HG03139 (cell line): ENCODE measurements at regions not wholly inside any gene's neighbourhood (a gene's known extent, or its start where the extent isn't known, plus 50 kb on each side); places are given as distances from the start of the nearest gene placed in this dataset.
"Not testable (repeated sequence)": the region's sequence is repeated elsewhere in the genome, so short reads cannot be mapped to it uniquely, and the experiment has no call there.

Experiments used
- ATAC-seq: cut with Tn5 transposase; IDR thresholded peaks from one replicate; pipeline ENCODE4 v1.9.1; 2021; ENCODE audit not compliant: unreplicated experiment

GRCh38 chr16:87114832-87115231 lies 202.4 kb downstream of the C16orf95 start:
- ATAC-seq: no peak

DNA sequence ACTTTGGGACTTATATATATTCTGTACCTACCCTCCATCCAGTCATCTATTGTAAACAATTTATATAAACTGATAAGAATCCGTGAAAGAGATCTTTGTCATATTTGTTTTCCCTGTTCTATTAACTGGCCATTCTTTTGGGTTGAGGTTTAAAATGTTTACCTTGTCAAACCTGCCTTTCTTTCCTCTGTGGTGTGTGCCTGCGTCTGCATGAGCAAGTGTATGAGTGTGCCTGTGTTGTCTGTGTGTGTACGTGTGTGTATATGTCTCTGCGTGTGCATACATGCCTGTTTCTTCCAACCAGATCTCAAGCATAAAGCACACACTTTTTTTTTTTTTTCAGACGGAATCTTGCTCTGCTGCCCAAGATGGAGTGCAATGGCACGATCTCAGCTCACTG lies 201.5 kb downstream of the C16orf95 start:
- no peak for ATAC-seq

DNA sequence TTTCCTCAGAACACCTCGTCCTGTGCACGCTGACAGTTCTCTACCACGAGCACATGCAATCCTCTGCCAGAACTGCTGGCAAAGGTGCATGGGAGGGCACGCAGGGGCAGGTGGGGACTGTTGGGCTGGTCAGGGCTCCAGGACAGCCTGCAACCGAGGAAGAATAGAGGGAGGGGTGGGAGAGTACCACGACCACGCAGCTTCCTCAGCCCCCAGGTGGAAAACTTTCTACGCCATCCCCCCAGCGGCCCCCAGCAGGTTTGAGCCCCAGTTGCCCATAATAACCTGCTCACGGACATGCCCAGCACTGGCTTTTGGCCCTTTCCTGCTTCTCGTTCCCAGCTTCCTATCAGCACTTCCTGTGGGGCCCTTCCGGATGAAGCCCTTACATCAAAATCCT lies 199.3 kb downstream of the C16orf95 start:
- no peak for ATAC-seq

DNA sequence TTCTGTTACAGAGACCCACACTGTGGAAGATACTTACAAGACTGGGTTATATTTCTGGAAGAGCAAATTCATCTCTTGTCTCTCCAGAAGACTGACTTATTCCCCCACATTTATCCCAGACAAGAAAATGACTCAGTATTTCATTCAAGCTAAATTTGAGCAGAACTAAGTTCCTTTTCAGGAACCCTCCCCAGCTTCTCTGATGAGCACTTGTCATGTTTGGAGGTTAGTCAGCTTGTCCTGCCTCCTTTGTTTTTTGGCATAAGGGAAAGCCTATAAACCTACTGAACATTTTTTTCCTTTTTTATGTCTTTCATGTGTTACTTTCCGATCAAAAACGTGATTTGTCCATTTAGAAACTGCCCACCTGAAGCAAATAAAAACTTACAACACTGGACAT lies 198.0 kb downstream of the C16orf95 start:
- ATAC-seq: no peak

DNA sequence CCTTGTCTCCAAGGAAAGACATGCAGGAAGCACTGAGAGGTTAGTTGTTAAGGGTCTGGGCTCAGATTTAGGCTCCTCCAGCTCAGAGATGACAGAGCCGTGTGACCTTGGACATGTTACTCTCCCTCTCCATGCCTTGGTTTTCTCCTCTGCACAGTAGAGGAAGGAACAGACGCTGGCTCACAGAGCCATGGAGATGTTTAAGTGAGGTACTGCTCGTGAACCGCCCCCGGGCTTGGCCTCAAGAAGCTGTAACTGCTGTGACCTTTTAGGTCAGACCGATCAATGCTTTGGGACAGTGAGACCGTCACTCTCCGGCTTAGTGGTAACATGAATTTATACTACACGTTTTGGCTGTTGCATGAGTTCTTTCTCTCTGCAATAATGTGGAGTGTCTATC lies 197.4 kb downstream of the C16orf95 start:
- no peak for ATAC-seq

- ATAC-seq: no peak
Measured at GRCh38 chr16:87121816-87122215, 195.4 kb downstream of the C16orf95 start.

DNA sequence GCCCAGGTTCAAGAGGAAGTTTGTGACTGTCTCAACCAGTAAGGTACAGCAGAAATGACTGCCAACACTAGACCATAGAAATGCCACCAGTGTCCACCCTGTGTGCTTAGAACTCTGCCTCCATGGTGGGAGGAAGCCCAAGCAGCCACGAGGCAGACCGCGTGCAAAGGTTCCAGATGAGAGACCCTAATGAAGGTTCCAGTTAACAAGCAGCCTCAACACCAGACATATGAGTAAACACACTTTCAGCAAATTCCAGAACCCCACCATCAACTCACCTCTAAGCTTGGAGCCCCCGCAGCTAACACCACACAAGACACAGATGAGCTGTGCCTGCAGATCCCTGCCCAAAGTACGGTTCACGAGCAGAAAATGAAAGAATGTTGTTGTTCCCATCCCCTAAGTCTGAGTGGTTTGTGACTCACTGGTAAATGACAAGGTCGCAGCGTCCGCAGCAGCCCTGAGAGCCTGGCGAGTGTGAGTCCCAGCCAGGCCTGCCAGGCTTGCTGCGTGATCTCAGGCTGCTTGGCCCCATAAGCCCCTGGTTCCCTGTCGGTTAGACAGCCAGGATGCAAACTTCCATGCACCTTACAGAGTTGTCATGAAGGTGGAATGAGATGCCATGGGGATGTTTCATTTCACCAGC lies 193.7 kb downstream of the C16orf95 start:
- no peak for ATAC-seq

- not testable (repeated sequence) for ATAC-seq
Measured at GRCh38 chr16:87124405-87124804, 192.8 kb downstream of the C16orf95 start.

DNA sequence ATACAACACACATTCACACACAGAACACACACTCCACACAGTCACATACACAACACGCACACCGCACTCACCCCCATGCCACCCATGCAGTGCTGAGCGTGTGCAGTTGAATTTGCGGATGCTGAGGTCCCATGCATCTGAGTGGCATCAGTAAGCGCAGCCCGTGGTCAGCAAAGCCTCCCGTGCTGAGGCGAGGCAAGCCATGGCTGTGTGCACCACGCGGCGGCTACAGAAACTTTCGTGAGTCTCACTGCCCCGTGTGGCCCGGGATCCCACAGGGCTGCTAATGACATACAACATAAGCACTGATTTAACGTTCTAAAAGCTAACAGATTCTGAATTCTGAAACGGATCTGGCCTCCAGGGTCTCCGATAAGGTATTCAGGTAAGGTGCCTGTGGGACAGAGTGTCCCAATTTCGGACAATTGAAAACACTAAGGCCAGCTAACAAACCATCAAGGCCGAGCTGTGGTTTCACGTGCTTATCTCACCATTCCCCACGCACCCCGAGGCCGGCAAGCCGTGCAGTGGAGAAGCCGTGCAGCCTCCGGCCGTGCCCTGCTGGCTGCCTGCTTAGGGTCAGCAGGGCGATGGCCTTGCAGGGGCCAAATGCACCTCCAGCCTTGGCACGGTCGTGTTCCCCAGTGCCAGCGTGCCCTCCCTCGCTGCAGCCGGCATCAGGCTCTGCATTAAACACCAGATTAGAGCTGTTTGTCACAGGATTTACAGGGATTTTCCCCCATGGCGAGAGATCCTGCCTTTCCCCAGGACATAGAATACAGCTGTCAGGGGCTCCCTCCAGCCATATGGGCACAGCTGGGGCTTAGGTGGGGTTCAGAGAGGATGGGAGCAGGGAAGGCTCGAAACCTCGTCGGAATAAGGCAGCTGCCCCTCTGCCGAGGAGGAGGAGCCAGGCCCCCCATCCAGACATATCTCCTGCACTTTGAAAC lies 191.7 kb downstream of the C16orf95 start:
- no peak for ATAC-seq

GRCh38 chr16:87126403-87127025 lies 190.7 kb downstream of the C16orf95 start:
- no peak for ATAC-seq

GRCh38 chr16:87127061-87127765 lies 190.0 kb downstream of the C16orf95 start:
- no peak for ATAC-seq

- ATAC-seq: no peak
Measured at GRCh38 chr16:87127766-87128147, 189.4 kb downstream of the C16orf95 start.

- ATAC-seq: no peak
Measured at GRCh38 chr16:87129771-87130170, 187.4 kb downstream of the C16orf95 start.

DNA sequence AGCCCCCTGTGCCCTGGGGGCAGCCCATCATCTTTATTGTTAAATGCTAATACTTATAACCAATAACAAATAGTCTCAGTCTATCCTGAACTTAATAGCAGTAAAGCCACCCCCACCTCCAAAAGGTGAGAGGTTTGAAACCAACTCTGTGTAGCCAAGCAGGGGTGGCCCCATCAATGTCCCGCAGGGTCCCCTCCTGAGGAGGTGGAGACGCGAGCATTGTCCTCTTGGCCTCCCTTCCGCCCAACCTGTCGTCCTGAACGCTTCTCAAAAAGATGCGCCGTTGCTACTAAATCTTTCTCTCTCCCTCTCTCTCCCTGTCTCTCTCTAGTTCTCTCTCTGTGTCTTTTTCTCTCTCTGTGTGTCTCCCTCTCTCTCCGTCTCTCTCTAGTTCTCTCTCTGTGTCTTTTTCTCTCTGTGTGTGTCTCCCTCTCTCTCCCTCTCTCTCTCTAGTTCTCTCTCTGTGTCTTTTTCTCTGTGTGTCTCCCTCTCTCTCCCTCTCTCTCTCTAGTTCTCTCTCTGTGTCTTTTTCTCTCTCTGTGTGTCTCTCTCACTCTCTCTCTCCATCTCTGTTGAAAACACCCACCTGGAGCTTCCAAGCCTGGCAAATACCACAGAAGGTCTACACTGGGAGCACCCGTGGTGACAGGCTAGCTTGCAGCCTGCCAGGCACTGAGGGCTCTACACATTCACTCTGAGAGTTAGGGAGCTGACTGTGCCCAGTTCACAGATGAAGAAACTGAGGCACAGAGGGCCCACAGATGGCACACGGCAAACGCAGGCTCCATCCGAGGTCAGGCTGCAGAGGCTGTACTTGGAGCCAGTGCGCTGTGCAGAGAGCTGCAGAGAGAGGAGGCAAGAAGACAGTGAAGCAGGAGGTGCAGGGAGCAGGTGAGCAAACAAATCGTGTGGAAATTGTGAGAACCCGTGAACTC lies 185.9 kb downstream of the C16orf95 start:
- ATAC-seq: no peak

DNA sequence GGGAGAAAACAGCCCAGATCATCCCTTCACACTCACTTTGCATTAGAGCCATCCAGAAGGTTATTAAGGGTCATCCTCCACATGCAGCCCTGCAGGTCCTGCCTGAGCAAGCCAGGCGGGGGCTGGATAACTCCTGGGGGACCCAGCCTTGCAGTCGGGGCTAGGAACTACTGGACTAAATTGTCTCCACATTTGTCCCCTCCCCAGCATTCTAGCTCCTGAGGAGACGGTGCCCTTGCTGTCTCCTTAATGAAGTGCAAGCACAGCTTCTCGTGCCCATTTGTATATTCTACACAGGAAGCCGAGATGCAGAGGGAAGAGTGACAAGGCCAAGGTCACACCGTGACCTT lies 185.2 kb downstream of the C16orf95 start:
- no peak for ATAC-seq

- ATAC-seq: no peak
Measured at GRCh38 chr16:87132361-87133014, 184.7 kb downstream of the C16orf95 start.

DNA sequence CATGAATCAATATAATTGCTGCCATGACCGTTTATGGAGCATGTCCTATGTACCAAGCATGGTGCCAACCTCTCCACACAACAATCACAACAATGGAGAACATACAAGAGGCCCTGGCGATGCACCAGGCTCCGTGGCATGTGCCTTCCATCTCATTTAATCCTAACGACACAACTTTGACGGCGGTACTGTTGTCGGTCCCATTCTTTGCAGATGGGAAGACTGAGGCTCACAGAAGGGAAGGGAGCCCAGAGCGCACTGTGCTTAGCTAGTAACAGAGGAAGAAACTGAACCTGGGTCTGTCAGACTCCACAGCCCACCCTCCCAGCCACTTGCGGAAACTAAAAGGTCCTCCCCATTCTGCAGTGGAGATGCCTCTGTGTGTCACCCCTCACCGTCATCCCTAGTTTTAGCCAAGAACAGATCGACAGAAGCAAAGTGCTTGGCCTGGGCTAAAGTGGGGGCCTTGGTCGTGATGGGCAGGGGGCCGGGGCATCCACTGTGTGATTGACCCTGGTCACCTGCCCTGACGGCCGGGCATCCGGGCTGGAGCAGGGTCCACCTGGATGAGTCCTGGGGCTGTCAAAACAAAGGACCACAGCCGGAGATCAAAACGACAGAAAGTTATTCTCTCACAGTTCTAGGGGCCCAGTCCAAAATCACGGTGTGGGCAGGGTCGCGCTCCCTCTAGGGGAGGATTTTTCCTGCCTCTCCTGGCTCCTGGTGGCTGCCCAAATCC lies 183.9 kb downstream of the C16orf95 start:
- no peak for ATAC-seq

DNA sequence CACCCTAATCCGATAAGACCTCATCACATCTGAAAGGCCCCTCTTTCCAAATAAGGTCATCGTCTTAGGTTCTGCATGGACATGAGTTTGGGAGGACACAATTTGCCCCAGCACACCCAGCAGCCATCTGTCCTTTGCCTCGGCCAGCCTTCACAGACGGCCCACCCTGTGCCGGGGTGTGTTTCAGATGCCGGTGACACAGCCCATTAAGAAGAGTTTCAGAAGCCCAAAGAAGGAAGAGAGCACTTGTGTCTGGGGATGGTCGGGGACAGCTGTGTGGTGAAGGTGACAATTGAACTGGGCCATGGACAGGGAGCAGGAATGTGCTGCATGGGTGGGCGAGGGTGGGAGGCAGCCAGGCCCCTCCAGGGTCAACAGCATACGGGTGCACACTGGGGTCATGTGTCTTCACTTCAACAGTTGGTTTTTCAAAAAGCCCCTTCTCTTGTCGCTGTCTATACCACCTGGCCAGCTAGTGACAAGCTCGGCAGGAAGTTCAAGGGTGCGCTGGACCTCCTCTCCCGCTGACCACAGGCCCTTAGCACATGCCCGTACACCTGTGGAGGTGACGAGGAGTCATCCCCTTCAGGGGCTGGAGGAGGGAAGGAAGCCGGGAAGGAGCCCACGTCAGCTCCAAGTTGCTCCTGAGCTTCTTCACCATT lies 183.1 kb downstream of the C16orf95 start:
- no peak for ATAC-seq

GRCh38 chr16:87134628-87134995 lies 182.6 kb downstream of the C16orf95 start:
- ATAC-seq: no peak
